Non-pigmented ciliary epithelial cell (primary cell): ENCODE measurements at regions not wholly inside any gene's neighbourhood (a gene's known extent, or its start where the extent isn't known, plus 50 kb on each side); places are given as distances from the start of the nearest gene placed in this dataset.
A peak's percentile ranks its signal among the peaks of the same experiment; 100 is the strongest.

Experiments used
- DNase-seq: peaks from one replicate; pipeline ENCODE4 v3.0.0-alpha.2; 2010; ENCODE audit warnings: low read depth

GRCh38 chr6:14925699-14926026 is 320.2 kb upstream of the JARID2 start:
- DNase-seq: peak; percentile 6

DNA sequence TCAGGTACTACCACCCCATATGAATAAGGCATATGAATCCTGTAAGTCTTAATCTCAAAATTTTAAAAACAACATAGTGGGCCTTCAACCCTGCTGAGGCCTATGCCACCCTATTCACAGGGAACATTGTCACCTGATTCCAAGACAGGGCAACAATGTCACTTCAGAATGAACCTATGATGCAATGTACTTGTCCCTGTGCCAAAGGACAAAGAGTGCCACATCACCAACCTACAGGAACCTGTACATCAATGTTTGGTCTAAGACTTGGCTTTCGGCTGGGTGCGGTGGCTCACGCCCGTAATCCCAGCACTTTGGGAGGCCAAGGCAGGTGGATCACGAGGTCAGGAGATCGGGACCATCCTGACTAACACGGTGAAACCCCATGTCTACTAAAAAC is 318.5 kb upstream of the JARID2 start:
- no peak for DNase-seq

- DNase-seq: no peak
Measured at GRCh38 chr6:14929291-14929690, 316.6 kb upstream of the JARID2 start.

GRCh38 chr6:14930366-14930989 is 315.4 kb upstream of the JARID2 start:
- DNase-seq: no peak

GRCh38 chr6:14932485-14933182 is 313.2 kb upstream of the JARID2 start:
- DNase-seq: no peak

DNA sequence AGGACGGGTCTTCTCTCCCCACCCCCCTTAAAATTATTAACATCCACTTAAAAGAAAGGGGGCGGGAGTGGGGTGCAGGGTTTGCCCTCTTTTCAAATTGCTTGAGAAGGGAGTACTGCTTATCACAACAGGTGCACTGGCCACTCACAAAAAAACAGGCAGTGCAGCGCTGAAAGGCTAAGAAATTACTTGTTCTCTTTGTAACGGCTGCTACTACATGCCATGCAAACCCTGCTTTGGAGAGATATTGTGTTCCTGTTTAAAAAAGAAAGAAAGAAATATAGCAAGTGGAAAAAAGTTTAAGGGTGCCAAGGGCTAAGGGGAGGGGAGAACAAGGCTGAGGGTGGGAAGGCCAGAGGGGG is 312.7 kb upstream of the JARID2 start:
- no peak for DNase-seq

- no peak for DNase-seq
Measured at GRCh38 chr6:14934013-14934412, 311.9 kb upstream of the JARID2 start.

DNA sequence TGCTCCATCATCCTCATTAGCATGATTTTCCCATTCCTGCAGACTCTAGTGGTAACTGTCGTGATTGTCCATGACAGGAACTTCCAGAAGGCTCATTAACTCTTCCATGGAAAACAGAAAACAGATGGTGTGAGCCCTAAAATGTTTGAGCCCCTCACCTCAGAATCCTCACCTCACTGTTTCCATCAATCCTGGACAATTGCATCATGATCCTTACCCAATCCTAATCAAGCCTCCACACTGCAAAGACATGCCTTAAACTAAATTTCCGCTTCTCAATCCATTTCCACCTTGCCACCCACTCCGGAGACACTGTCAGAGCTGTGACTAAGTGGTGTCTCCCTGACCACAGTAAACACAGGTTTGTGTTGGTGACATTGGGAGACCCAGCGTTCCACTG is 311.0 kb upstream of the JARID2 start:
- no peak for DNase-seq

- no peak for DNase-seq
Measured at GRCh38 chr6:14936861-14937260, 309.0 kb upstream of the JARID2 start.

DNA sequence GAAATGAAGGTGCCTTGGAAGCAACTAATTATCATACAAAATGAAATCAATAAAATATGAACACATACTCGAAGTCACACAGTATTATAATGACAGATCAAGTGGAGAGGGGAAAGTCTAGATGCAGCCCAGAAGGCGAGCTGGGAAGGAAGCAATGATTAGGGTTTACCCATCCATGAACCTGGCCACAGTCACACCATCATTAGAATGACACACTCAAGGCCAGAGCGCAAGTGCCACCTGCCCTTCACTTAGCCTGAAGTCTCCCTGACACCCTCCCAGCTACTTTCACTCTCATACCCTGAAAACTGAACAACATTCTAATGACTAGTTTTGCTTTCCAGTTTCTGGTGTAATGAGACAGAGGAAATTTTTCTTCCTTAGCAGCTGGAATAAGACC is 302.8 kb upstream of the JARID2 start:
- no peak for DNase-seq

DNA sequence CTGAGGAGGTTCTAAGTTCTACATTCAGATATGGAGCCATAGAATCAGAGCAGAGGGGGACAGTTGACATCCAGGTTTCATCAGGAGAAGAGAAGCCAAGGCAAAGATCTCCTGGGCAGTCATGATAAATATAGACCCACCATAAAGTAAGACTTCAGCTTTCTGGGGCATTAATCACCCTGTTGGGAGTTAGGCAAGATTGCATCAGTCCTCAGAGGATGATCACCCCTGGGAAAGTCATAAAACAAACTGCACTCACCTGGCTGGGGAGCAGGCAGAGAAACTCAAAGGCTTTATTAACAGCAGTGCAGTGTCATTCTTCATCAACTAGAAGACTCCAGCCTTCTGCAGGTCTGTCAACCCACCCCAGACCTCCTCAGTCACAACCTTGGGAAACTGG is 301.3 kb upstream of the JARID2 start:
- no peak for DNase-seq

- no peak for DNase-seq
Measured at GRCh38 chr6:14945461-14946185, 300.2 kb upstream of the JARID2 start.

DNA sequence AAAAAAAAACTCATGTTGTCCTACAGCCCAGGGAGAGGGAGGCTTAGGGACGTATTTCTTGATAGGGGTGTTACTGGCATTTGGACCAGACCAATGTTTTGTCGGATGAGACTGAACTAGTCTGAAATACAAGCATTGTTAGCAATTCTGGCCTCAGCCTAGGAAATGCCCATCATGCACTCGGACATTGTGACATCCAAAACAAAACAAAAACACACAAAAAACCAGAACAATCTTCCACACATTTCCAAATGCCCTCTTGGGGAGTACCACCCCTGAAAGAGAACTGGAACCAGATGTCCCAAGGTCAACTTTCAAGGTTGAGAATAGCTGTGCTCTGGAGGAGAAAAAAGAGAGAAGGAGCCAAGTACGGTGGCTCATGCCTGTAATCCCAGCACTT is 299.1 kb upstream of the JARID2 start:
- DNase-seq: no peak

- DNase-seq: no peak
Measured at GRCh38 chr6:14948586-14949245, 297.2 kb upstream of the JARID2 start.

- DNase-seq: no peak
Measured at GRCh38 chr6:14950103-14950969, 295.5 kb upstream of the JARID2 start.

GRCh38 chr6:14950970-14951276 is 294.9 kb upstream of the JARID2 start:
- DNase-seq: no peak

DNA sequence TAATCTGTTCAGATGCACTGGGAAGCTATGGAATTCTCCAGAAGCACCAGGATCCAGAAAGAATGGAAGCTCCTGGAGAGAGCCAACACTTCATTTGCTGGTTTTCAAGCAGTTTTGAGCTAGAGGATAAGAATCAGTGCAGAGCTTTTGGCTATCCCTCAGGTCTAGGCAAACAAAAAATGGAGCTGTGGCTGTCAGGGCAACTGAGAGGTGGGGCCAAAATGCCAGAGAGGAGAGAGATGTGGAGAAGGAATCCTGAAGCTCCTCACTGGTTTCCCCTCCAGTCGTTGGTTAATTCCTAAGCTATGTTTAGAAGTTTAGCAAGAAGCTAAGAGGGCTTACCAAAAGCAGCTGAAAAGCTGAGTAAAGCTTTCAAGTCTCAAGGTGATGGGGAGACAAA is 294.2 kb upstream of the JARID2 start:
- DNase-seq: no peak

- DNase-seq: no peak
Measured at GRCh38 chr6:14953836-14954235, 292.0 kb upstream of the JARID2 start.

DNA sequence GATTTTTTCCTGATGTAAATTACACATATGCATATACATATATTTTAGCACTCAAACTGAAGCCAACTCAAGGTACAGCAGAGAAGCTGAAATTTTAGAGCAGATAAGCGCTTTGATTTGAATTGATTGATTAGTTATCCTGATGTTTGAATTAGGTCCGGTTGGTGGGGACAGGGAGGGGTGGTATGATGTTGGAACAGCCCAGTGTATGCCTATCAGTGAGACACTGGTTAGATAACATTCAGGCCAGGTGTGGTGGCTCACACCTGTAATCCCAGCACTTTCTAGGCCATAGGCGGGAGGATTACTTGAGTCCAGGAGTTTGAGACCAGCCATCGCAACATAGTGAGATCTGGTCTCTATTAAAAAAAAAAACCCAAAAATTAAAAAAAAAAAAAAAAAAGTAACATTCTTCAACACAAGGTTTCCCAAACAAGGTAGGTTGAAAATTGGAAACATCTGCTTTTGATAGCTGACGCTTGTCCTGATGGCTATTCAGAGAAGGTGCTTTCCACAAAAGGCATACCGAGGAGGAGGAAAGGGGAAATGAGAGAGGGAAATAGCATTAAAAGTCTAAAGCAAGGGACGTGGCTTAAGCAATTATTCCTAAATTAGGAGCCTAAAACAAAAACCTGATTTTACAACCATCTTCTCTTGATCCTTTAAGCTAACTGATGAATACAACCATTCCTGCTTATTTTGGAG is 288.4 kb upstream of the JARID2 start:
- no peak for DNase-seq

- no peak for DNase-seq
Measured at GRCh38 chr6:14959324-14959885, 286.5 kb upstream of the JARID2 start.

DNA sequence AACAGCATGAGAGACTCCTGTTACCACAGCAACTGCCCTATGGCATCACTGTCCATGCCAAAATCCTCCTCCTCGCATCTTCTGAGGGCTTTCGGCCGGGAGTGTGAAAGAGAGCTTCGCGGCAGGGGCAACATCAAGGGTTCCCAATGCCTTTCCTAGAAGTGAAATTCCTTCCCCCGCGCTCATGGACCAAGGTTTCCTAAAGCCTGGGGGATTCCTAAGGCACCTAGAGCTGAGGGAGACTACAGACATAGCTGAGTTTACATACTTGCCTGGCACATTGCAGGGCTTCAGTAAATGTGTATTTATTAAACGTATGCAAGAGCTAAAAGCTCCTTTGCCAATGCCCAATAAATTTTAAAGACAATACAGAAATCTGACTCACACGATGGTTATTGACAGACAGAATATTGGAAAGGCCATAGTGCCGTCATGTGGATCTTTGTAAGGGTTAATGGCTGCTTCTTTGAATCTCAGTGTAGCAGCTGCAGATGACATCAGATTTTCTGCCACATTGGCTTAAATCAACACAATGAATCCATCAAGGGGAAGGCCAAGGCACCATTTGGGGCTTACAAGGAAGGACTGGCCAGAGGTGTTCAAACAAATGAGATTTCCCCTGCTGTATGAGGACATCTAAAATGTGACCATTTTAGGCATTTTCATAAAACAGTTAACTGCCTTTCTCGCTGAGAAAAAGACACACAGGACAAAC is 281.2 kb upstream of the JARID2 start:
- no peak for DNase-seq
